Activated CD4-positive, alpha-beta T cell treated with anti-CD3 and anti-CD28 coated beads, Interleukin-2, amount 50 U/mL, for 48 hours (primary cell): ENCODE measurements at regions not wholly inside any gene's neighbourhood (a gene's known extent, or its start where the extent isn't known, plus 50 kb on each side); places are given as distances from the start of the nearest gene placed in this dataset.

Experiments
- DNase-seq, 2 experiments: peaks; one replicate each; pipeline ENCODE4 v3.0.0-alpha.2; 2020

GRCh38 chr15:79673416-79674123 lies 223.2 kb downstream of the MTHFS start:
- DNase-seq: peak; percentile 5 to 35

- DNase-seq: no peak
These were observed 222.7 kb downstream of the MTHFS start for GRCh38 chr15:79674124-79674465.

- DNase-seq: no peak
These were observed 220.8 kb downstream of the MTHFS start for GRCh38 chr15:79675982-79676381.

GRCh38 chr15:79676621-79677020 lies 220.2 kb downstream of the MTHFS start:
- DNase-seq: no peak

- DNase-seq: no peak
These were observed 219.6 kb downstream of the MTHFS start for GRCh38 chr15:79677241-79677640.

GRCh38 chr15:79678032-79678701 lies 218.6 kb downstream of the MTHFS start:
- no peak for DNase-seq

- no peak for DNase-seq
These were observed 216.1 kb downstream of the MTHFS start for GRCh38 chr15:79680720-79681119.

- no peak for DNase-seq
These were observed 214.5 kb downstream of the MTHFS start for GRCh38 chr15:79682285-79682684.

- no peak for DNase-seq
These were observed 213.9 kb downstream of the MTHFS start for GRCh38 chr15:79682851-79683288.

GRCh38 chr15:79689030-79689429 lies 207.8 kb downstream of the MTHFS start:
- no peak for DNase-seq

GRCh38 chr15:79700951-79701480 lies 195.8 kb downstream of the MTHFS start:
- no peak for DNase-seq

- DNase-seq: no peak
These were observed 194.2 kb downstream of the MTHFS start for GRCh38 chr15:79702621-79703020.

GRCh38 chr15:79721256-79721655 lies 175.6 kb downstream of the MTHFS start:
- no peak for DNase-seq

- DNase-seq: no peak
These were observed 172.5 kb downstream of the MTHFS start for GRCh38 chr15:79724312-79724711.

- no peak for DNase-seq
These were observed 172.0 kb downstream of the MTHFS start for GRCh38 chr15:79724804-79725203.

GRCh38 chr15:79728867-79729266 lies 167.9 kb downstream of the MTHFS start:
- DNase-seq: no peak

- DNase-seq: no peak
These were observed 160.3 kb downstream of the MTHFS start for GRCh38 chr15:79736435-79737000.

- no peak for DNase-seq
These were observed 158.7 kb downstream of the MTHFS start for GRCh38 chr15:79738143-79738542.

- DNase-seq: no peak
These were observed 156.3 kb downstream of the MTHFS start for GRCh38 chr15:79740561-79740960.

GRCh38 chr15:79743032-79743431 lies 153.8 kb downstream of the MTHFS start:
- no peak for DNase-seq

GRCh38 chr15:79744485-79744884 lies 152.3 kb downstream of the MTHFS start:
- DNase-seq: peak; percentile 4 to 9

GRCh38 chr15:79756365-79756764 lies 140.4 kb downstream of the MTHFS start:
- DNase-seq: no peak

- DNase-seq: no peak
These were observed 131.7 kb downstream of the MTHFS start for GRCh38 chr15:79765081-79765480.

- peak in 1 of 2 experiments; percentile 4 for DNase-seq
These were observed 127.7 kb downstream of the MTHFS start for GRCh38 chr15:79769069-79769481.
